ENCODE measurements at regions not wholly inside any gene's neighbourhood (a gene's known extent, or its start where the extent isn't known, plus 50 kb on each side); places are given as distances from the start of the nearest gene placed in this dataset.

GRCh38 chr4:26213317-26213716, 107.5 kb upstream of the RBPJ start:
- TF ChIP-seq POLR2A (IDR thresholded peaks at IDR 0.05) (no peak), CTCF (IDR thresholded peaks at IDR 0.05) (no peak)

All from testis (tissue), 2 donors.